Smooth muscle cell (in vitro differentiated cells): ENCODE measurements at regions not wholly inside any gene's neighbourhood (a gene's known extent, or its start where the extent isn't known, plus 50 kb on each side); places are given as distances from the start of the nearest gene placed in this dataset.

Experiments
- DNase-seq: peaks from one replicate; lab custom pipeline; 2025; ENCODE audit not compliant: unreplicated experiment; lab: John Stamatoyannopoulos, UW
- H2AFZ ChIP-seq: fragments of 200-600 bp; sonication (generic); 2 replicates; pipeline ENCODE4 v1.6.0; 2016; ENCODE audit warnings: antibody characterized with exemption, low read depth, mild to moderate bottlenecking
- H3F3A ChIP-seq: fragments of 200-600 bp; sonication (generic); 2 replicates; pipeline ENCODE4 v1.6.0; 2017; ENCODE audit warnings: antibody characterized with exemption, low read depth
- H3K27ac ChIP-seq: fragments of 200-600 bp; sonication (generic); 2 replicates; pipeline ENCODE4 v1.5.1; 2016; ENCODE audit warnings: low read depth, mild to moderate bottlenecking
- H3K27me3 ChIP-seq: fragments of 200-600 bp; sonication (generic); 2 replicates; pipeline ENCODE4 v1.6.1; 2016; ENCODE audit warnings: low read depth, mild to moderate bottlenecking
- H3K36me3 ChIP-seq: fragments of 200-600 bp; sonication (generic); 2 replicates; pipeline ENCODE4 v1.5.1; 2016; ENCODE audit warnings: low read depth
- H3K4me1 ChIP-seq: fragments of 200-600 bp; sonication (generic); 2 replicates; pipeline ENCODE4 v1.5.1; 2016; ENCODE audit warnings: low read depth
- H3K4me2 ChIP-seq: fragments of 200-600 bp; sonication (generic); 2 replicates; pipeline ENCODE4 v1.6.0; 2016; ENCODE audit warnings: mild to moderate bottlenecking
- H3K4me3 ChIP-seq: fragments of 200-600 bp; sonication (generic); 2 replicates; pipeline ENCODE4 v1.5.1; 2016; ENCODE audit warnings: mild to moderate bottlenecking
- H3K79me2 ChIP-seq: fragments of 200-600 bp; sonication (generic); 2 replicates; pipeline ENCODE4 v1.6.0; 2016; ENCODE audit warnings: low read depth, mild to moderate bottlenecking
- H3K9ac ChIP-seq: fragments of 200-600 bp; sonication (generic); 2 replicates; pipeline ENCODE4 v1.6.0; 2016; ENCODE audit warnings: low read depth
- H3K9me3 ChIP-seq: fragments of 200-600 bp; sonication (generic); replicated peaks from 2 replicates; pipeline ENCODE4 v1.5.1; 2016; ENCODE audit warnings: low read depth
- H4K20me1 ChIP-seq: fragments of 200-600 bp; sonication (generic); 2 replicates; pipeline ENCODE4 v1.6.0; 2016; ENCODE audit warnings: low read depth
- CTCF ChIP-seq: fragments of 200-600 bp; sonication (generic); IDR thresholded peaks from 2 replicates; pipeline ENCODE4 v1.5.1; 2017; ENCODE audit warnings: borderline replicate concordance, mild to moderate bottlenecking, antibody characterized with exemption; ENCODE audit not compliant: insufficient read depth, poor library complexity, severe bottlenecking
- WGBS: methylation state at CpG from one replicate; pipeline ENCODE4 v1.1.7; 2016; ENCODE audit warnings: low lambda C conversion rate; 5-methylcytosine and 5-hydroxymethylcytosine counted together

- H3F3A ChIP-seq: no peaks in the 10 kb centered on the region
- no peak for TF ChIP-seq CTCF
- H3K9me3 ChIP-seq: no peaks in the 10 kb centered on the region
- no peak overlapping the region for H2AFZ ChIP-seq
- no peak for DNase-seq
- H3K9ac ChIP-seq: no peak overlapping the region
- H3K4me1 ChIP-seq: no peaks in the 10 kb centered on the region
- 79% methylated on average over 2 of the region's 2 CpGs for WGBS
- no peaks in the 10 kb centered on the region for H4K20me1 ChIP-seq
- no peaks in the 10 kb centered on the region for H3K27me3 ChIP-seq
- H3K36me3 ChIP-seq: no peaks in the 10 kb centered on the region
- H3K27ac ChIP-seq: no peak overlapping the region
- H3K4me3 ChIP-seq: no peak overlapping the region
- H3K79me2 ChIP-seq: no peaks in the 10 kb centered on the region
- no peak overlapping the region for H3K4me2 ChIP-seq
Measured at GRCh38 chr3:102189541-102189940, 245.3 kb upstream of the ZPLD1 start.

- DNase-seq: no peak
- Histone ChIP-seq H3K79me2 (no peaks in the 10 kb centered on the region), H3K27ac (no peak overlapping the region), H3K36me3 (no peaks in the 10 kb centered on the region), H4K20me1 (no peaks in the 10 kb centered on the region), H3F3A (no peaks in the 10 kb centered on the region), H3K9me3 (no peaks in the 10 kb centered on the region), H2AFZ (peak overlapping the region; percentile 47), H3K27me3 (no peaks in the 10 kb centered on the region), H3K4me3 (no peak overlapping the region), H3K9ac (no peak overlapping the region), H3K4me1 (no peaks in the 10 kb centered on the region), H3K4me2 (no peak overlapping the region)
- no peak for TF ChIP-seq CTCF
- WGBS: 91% methylated on average over 7 of the region's 7 CpGs
Measured at GRCh38 chr3:102189956-102190723, 244.7 kb upstream of the ZPLD1 start.

- Histone ChIP-seq H3K4me3 (no peak overlapping the region), H4K20me1 (no peaks in the 10 kb centered on the region), H3K27me3 (no peaks in the 10 kb centered on the region), H3K9me3 (no peaks in the 10 kb centered on the region), H3K4me1 (no peaks in the 10 kb centered on the region), H3K36me3 (no peaks in the 10 kb centered on the region), H3K27ac (no peak overlapping the region), H3K79me2 (no peaks in the 10 kb centered on the region), H3F3A (no peaks in the 10 kb centered on the region), H2AFZ (no peak overlapping the region), H3K9ac (no peak overlapping the region), H3K4me2 (no peak overlapping the region)
- no peak for DNase-seq
- 96% methylated on average over 2 of the region's 2 CpGs for WGBS
- TF ChIP-seq CTCF: no peak
Measured at GRCh38 chr3:102192575-102192974, 242.2 kb upstream of the ZPLD1 start.

- DNase-seq: no peak
- TF ChIP-seq CTCF: no peak
- H3K9ac ChIP-seq: no peak overlapping the region
- H3K27ac ChIP-seq: no peak overlapping the region
- no peaks in the 10 kb centered on the region for H3K79me2 ChIP-seq
- H3K9me3 ChIP-seq: no peaks in the 10 kb centered on the region
- H3F3A ChIP-seq: no peaks in the 10 kb centered on the region
- 100% methylated on average over 1 of the region's 1 CpG for WGBS
- H2AFZ ChIP-seq: no peak overlapping the region
- H3K4me3 ChIP-seq: no peak overlapping the region
- H3K36me3 ChIP-seq: no peaks in the 10 kb centered on the region
- no peak overlapping the region for H3K4me2 ChIP-seq
- H3K27me3 ChIP-seq: no peaks in the 10 kb centered on the region
- H3K4me1 ChIP-seq: no peaks in the 10 kb centered on the region
- no peaks in the 10 kb centered on the region for H4K20me1 ChIP-seq
Measured at GRCh38 chr3:102193255-102193654, 241.6 kb upstream of the ZPLD1 start.
